NOMO-1 treated with DMSO at 0.1 percent for 48 hours (cell line): ENCODE measurements at regions not wholly inside any gene's neighbourhood (a gene's known extent, or its start where the extent isn't known, plus 50 kb on each side); places are given as distances from the start of the nearest gene placed in this dataset.
"Not testable (repeated sequence)": the region's sequence is repeated elsewhere in the genome, so short reads cannot be mapped to it uniquely, and the experiment has no call there.

Experiments
- DNase-seq: peaks from one replicate; lab custom pipeline; 2025; ENCODE audit not compliant: unreplicated experiment; lab: John Stamatoyannopoulos, UW

- no peak for DNase-seq
Measured at GRCh38 chr4:23113104-23113503, 420.4 kb downstream of the GBA3 start.

- DNase-seq: no peak
Measured at GRCh38 chr4:23106516-23106915, 413.8 kb downstream of the GBA3 start.

- DNase-seq: no peak
Measured at GRCh38 chr4:23105759-23106370, 413.1 kb downstream of the GBA3 start.

- DNase-seq: peak; percentile 34
Measured at GRCh38 chr4:23097251-23097650, 404.5 kb downstream of the GBA3 start.

GRCh38 chr4:23091711-23092110 is 399.0 kb downstream of the GBA3 start:
- DNase-seq: peak; percentile 74

GRCh38 chr4:23085249-23085568 is 392.5 kb downstream of the GBA3 start:
- DNase-seq: no peak

- peak; percentile 57 for DNase-seq
Measured at GRCh38 chr4:23084559-23085248, 392.0 kb downstream of the GBA3 start.

- no peak for DNase-seq
Measured at GRCh38 chr4:23083391-23083790, 390.7 kb downstream of the GBA3 start.

GRCh38 chr4:23080171-23080570 is 387.4 kb downstream of the GBA3 start:
- DNase-seq: not testable (repeated sequence)

- no peak for DNase-seq
Measured at GRCh38 chr4:23070848-23071570, 378.3 kb downstream of the GBA3 start.

- no peak for DNase-seq
Measured at GRCh38 chr4:23068756-23069155, 376.0 kb downstream of the GBA3 start.

GRCh38 chr4:23068287-23068686 is 375.6 kb downstream of the GBA3 start:
- DNase-seq: no peak

- DNase-seq: no peak
Measured at GRCh38 chr4:23062188-23062587, 369.5 kb downstream of the GBA3 start.

GRCh38 chr4:23061431-23061830 is 368.7 kb downstream of the GBA3 start:
- no peak for DNase-seq

- no peak for DNase-seq
Measured at GRCh38 chr4:23060776-23061175, 368.0 kb downstream of the GBA3 start.

GRCh38 chr4:23058165-23058776 is 365.5 kb downstream of the GBA3 start:
- no peak for DNase-seq

GRCh38 chr4:23041501-23041900 is 348.8 kb downstream of the GBA3 start:
- no peak for DNase-seq

- no peak for DNase-seq
Measured at GRCh38 chr4:23040539-23040938, 347.8 kb downstream of the GBA3 start.

GRCh38 chr4:23039818-23040217 is 347.1 kb downstream of the GBA3 start:
- no peak for DNase-seq

GRCh38 chr4:23038626-23039491 is 346.1 kb downstream of the GBA3 start:
- no peak for DNase-seq

GRCh38 chr4:23036921-23037495 is 344.3 kb downstream of the GBA3 start:
- DNase-seq: no peak
